Heart left ventricle (tissue), 16 donors: ENCODE measurements at regions not wholly inside any gene's neighbourhood (a gene's known extent, or its start where the extent isn't known, plus 50 kb on each side); places are given as distances from the start of the nearest gene placed in this dataset.

Experiments used
- ATAC-seq, 4 donors: fragments of 200-7000 bp; cut with Tn5 transposase; one replicate each; pipeline ENCODE4 v1.9.1; 2020 to 2022; ENCODE audit warnings: moderate library complexity in 4 of 4, mild to moderate bottlenecking in 3 of 4, moderate number of reproducible peaks in 1 of 4
- DNase-seq, 5 donors: peaks; one replicate each; pipeline ENCODE4 v3.0.0-alpha.2; 2020
- H3K27ac ChIP-seq, 12 donors: fragments of 200-600 bp; sonication (generic) in 4 of 12; one replicate each; pipeline versions ENCODE4 v1.5.0 to v1.8.0; 2016 to 2022; ENCODE audit warnings: mild to moderate bottlenecking in 2 of 12
- H3K27me3 ChIP-seq, 9 donors: fragments of 200-600 bp; sonication (generic) in 2 of 9; one replicate each; pipeline versions ENCODE4 v1.5.1 to v1.8.0; 2016 to 2022; ENCODE audit warnings: mild to moderate bottlenecking in 3 of 9
- H3K36me3 ChIP-seq, 9 donors: fragments of 200-600 bp; sonication (generic) in 2 of 9; one replicate each; pipeline versions ENCODE4 v1.5.0 to v1.8.0; 2018 to 2022; ENCODE audit warnings: mild to moderate bottlenecking in 2 of 9
- H3K4me1 ChIP-seq, 12 donors: fragments of 200-600 bp; sonication (generic) in 4 of 12; one replicate each; pipeline versions ENCODE4 v1.5.0 to v1.8.0; 2016 to 2022; ENCODE audit warnings: mild to moderate bottlenecking in 3 of 12
- H3K4me3 ChIP-seq, 12 donors: fragments of 200-600 bp; sonication (generic) in 4 of 12; one replicate each; pipeline versions ENCODE4 v1.5.0 to v1.8.0; 2017 to 2022; ENCODE audit warnings: mild to moderate bottlenecking in 9 of 12, moderate library complexity in 4 of 12
- H3K9me3 ChIP-seq, 12 donors: fragments of 200-600 bp; sonication (generic) in 4 of 12; one replicate each; pipeline versions ENCODE4 v1.5.0 to v1.8.0; 2016 to 2022; ENCODE audit warnings: mild to moderate bottlenecking in 1 of 12
- POLR2A ChIP-seq, 2 donors: fragments of 450-650 bp; IDR thresholded peaks; one replicate each; pipeline ENCODE4 v1.6.1; 2017; ENCODE audit warnings: antibody characterized with exemption in 2 of 2, mild to moderate bottlenecking in 2 of 2, moderate library complexity in 2 of 2
- WGBS, 4 donors: extraction: QIAGEN DNeasy Blood & Tissue Kit in 2 of 4; methylation state at CpG; one replicate each; pipeline versions ENCODE4 v1.1.5 to v1.1.7; 2013 to 2018; 5-methylcytosine and 5-hydroxymethylcytosine counted together
- intact Hi-C, 10 donors: fragments of 100-400 bp; cut with DNase I; formaldehyde crosslinking; loops; one replicate each; pipeline versions ENCODE4 v1.11.1 to v1.14.2; 2022
- TF ChIP-seq, protein P1 (sequence below), 12 donors: fragments of 200-600 bp; sonication (generic) in 4 of 12; IDR thresholded peaks; one replicate each; pipeline versions ENCODE4 v1.5.0 to v1.8.0; 2018 to 2022; ENCODE audit warnings: antibody characterized with exemption in 12 of 12, mild to moderate bottlenecking in 5 of 12
- donor health status: ischemic (EF 13 %, LVEDD 7.1; RV severe dilation, severe dysfunction).
- donor health status: healthy with polysubstance abuse.
- donor health status: DM: no; HTN: yes; CAD: no.
- donor health status: DM: no; HTN: no; CAD: no.
- donor health status: ischemic (EF 25% LVEDD 6.9; RV normal size, moderate dysfunction).
- donor health status: ischemic (EF 25% LVEDD 5.7; RV mildly dilated, moderate dysfunction).
- donor health status: healthy.
- donor health status: DM: yes; HTN: yes; CAD: no.
- donor health status: ischemic (EF 35%, LVEDD 5.7; RV mildly dilated, moderate dysfunction).
- donor health status: nonischemic (EF 11% LVEDD 7.7; RV severe dilation, severe dysfunction).
- donor health status: DM: yes; HTN: yes; CAD: no.
- donor health status: PGD.
- donor health status: ischemic (EF 29% LVEDD 5.4; RV normal size, mild dysfunction).
- donor health status: nonischemic (EF 23%, LVEDD 6.1; RV moderate dilation, normal function).

DNA sequence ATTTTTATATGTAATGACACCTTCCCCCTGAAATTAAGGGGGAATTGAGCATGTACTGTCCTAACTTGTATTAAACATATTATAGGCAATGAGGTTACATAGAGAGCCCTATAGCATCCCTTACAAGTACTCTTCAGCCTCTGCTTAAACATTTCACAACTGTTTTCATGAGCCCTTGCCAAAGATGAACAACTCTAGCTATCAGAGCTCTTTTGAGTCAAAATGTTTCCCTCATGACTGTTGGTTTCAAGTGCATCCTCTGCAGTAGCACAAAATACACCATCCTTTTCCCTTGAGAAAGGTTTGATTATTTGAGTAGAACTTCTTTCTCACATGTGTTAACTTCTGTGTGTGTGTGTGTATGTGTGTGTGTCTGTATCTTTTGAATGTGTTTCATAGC lies 1157.6 kb upstream of the CELF2 start:
- DNase-seq (no peak), ATAC-seq (no peak)
- H3K9me3 ChIP-seq = peaks cover 0 to 7% (median 0%) of the 10 kb centered on the region in 12 donors
- intact Hi-C loops = no loop called here
- H3K27ac ChIP-seq = no peak overlapping the region
- no peaks in the 10 kb centered on the region for H3K4me1 ChIP-seq
- H3K36me3 ChIP-seq = no peaks in the 10 kb centered on the region
- TF ChIP-seq, protein P1, sequence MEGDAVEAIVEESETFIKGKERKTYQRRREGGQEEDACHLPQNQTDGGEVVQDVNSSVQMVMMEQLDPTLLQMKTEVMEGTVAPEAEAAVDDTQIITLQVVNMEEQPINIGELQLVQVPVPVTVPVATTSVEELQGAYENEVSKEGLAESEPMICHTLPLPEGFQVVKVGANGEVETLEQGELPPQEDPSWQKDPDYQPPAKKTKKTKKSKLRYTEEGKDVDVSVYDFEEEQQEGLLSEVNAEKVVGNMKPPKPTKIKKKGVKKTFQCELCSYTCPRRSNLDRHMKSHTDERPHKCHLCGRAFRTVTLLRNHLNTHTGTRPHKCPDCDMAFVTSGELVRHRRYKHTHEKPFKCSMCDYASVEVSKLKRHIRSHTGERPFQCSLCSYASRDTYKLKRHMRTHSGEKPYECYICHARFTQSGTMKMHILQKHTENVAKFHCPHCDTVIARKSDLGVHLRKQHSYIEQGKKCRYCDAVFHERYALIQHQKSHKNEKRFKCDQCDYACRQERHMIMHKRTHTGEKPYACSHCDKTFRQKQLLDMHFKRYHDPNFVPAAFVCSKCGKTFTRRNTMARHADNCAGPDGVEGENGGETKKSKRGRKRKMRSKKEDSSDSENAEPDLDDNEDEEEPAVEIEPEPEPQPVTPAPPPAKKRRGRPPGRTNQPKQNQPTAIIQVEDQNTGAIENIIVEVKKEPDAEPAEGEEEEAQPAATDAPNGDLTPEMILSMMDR (IDR thresholded peaks at IDR 0.05) = no peak
- TF ChIP-seq POLR2A (IDR thresholded peaks at IDR 0.05) = no peak
- no peak overlapping the region for H3K4me3 ChIP-seq
- no peaks in the 10 kb centered on the region for H3K27me3 ChIP-seq

DNA sequence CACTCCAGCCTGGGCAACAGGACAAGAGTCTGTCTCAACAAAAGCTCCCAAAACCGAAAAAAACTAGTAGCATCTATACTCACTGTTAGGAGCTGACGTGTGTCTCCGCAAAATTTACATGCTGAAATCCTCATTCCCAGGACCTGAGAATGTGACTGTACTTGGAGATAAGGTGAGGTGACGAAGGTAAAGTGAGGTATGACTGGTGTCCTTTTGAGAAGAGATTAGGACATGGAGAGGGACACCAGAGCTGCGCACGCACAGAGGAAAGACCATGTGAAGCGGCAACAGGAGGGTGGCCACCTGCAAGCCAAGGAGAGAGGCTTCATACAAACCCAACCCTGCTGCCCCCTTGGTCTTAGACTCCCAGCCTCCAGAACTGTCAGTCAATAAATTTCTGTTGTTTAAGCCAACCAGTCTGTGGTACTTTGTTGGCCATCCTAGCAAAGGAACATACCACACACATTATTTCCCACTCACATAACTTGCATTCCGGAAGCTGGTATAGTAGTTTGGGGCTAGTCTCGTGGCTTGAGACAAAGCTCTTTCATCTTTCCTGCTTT lies 1154.0 kb upstream of the CELF2 start:
- intact Hi-C loops = no loop called here
- DNase-seq = no peak

DNA sequence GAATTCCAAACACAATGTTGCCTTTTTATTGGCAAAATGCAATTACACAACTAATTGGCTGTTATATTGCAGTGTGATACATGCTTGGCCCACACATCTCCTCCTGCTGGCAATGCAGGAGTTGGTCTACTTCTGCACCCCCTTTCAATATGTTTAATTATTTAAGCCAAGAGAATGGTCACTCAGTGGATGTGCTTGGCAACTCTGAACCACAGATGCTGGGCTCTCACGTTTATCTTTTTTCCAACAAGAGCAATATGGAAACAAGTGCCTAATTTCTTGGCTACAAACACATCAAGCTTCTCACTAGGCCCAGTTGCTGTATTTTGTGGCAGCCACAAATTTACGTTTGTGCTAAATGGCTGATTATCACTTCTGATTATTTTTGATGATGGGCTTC lies 1149.2 kb upstream of the CELF2 start:
- H3K4me3 ChIP-seq = no peak overlapping the region
- no peaks in the 10 kb centered on the region for H3K9me3 ChIP-seq
- DNase-seq (no peak), ATAC-seq (no peak)
- WGBS, 4 donors = 63 to 73% (median 64%) methylated on average over 2 of the region's 2 CpGs
- no peaks in the 10 kb centered on the region for H3K27me3 ChIP-seq
- no peaks in the 10 kb centered on the region for H3K36me3 ChIP-seq
- intact Hi-C loops = no loop called here
- no peak overlapping the region for H3K27ac ChIP-seq
- no peaks in the 10 kb centered on the region for H3K4me1 ChIP-seq
- TF ChIP-seq, protein P1 (IDR thresholded peaks at IDR 0.05) = no peak
- no peak for TF ChIP-seq POLR2A (IDR thresholded peaks at IDR 0.05)

More for the DNA sequence above, 1154.0 kb upstream of the CELF2 start:
- H3K4me1 ChIP-seq = no peaks in the 10 kb centered on the region
- no peak for ATAC-seq
- H3K27ac ChIP-seq = no peak overlapping the region
- no peaks in the 10 kb centered on the region for H3K27me3 ChIP-seq
- no peaks in the 10 kb centered on the region for H3K9me3 ChIP-seq
- no peaks in the 10 kb centered on the region for H3K36me3 ChIP-seq
- TF ChIP-seq, protein P1 (IDR thresholded peaks at IDR 0.05) = no peak
- no peak for TF ChIP-seq POLR2A (IDR thresholded peaks at IDR 0.05)
- WGBS, 4 donors = 86 to 92% (median 90%) methylated on average over 9 of the region's 9 CpGs
- H3K4me3 ChIP-seq = no peak overlapping the region

DNA sequence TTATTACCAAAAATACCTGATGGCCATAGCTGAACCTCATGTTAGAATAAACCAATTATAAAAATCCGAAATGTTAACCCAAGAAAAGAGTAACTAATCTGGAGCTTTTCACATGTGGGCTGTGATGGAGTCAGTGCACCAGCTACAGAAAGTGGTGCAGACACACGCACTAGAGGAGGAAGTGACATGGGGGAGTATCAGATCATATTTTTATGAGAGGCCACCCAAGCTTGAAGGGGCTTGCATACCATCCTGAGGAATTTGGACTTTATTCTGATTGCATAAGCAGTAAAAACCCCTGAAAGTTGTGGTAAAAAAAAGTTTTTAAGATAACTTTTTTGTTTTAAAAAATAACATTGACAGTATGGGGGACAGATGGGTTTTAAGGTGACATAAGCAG lies 1148.5 kb upstream of the CELF2 start:
- Histone ChIP-seq H3K27me3 (no peaks in the 10 kb centered on the region), H3K27ac (no peak overlapping the region), H3K4me3 (no peak overlapping the region), H3K36me3 (no peaks in the 10 kb centered on the region), H3K9me3 (no peaks in the 10 kb centered on the region), H3K4me1 (no peaks in the 10 kb centered on the region)
- DNase-seq (no peak), ATAC-seq (no peak)
- WGBS, 4 donors = 66 to 79% (median 72%) methylated on average over 2 of the region's 2 CpGs
- TF ChIP-seq, protein P1 (IDR thresholded peaks at IDR 0.05) = no peak
- TF ChIP-seq POLR2A (IDR thresholded peaks at IDR 0.05) = no peak
- intact Hi-C loops = no loop called here
